ENCODE measurements at regions not wholly inside any gene's neighbourhood (a gene's known extent, or its start where the extent isn't known, plus 50 kb on each side); places are given as distances from the start of the nearest gene placed in this dataset.

DNA sequence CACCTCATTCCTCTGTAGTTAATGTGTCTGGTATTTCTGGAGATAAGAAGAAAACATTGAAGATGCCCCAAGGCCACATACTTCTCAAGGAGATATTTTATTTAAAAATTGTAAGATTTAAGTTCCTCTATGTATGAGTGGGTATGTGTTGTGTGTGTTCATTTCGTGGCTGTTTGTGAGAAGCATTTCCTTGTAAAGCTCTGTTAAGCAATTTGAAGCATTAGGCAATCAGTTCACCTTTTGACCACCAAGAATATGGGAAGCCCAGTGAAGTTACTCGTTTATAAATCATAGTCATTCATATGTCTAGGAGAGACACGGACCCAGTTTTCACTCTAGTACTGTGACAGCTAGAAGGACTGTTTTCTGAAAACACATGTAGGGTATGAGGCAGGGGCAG, 717.6 kb upstream of the MAP3K7 start:
- no peak for TF ChIP-seq JUND (IDR thresholded peaks at IDR 0.05; ENCODE audit: low read length)
- TF ChIP-seq, protein P1, sequence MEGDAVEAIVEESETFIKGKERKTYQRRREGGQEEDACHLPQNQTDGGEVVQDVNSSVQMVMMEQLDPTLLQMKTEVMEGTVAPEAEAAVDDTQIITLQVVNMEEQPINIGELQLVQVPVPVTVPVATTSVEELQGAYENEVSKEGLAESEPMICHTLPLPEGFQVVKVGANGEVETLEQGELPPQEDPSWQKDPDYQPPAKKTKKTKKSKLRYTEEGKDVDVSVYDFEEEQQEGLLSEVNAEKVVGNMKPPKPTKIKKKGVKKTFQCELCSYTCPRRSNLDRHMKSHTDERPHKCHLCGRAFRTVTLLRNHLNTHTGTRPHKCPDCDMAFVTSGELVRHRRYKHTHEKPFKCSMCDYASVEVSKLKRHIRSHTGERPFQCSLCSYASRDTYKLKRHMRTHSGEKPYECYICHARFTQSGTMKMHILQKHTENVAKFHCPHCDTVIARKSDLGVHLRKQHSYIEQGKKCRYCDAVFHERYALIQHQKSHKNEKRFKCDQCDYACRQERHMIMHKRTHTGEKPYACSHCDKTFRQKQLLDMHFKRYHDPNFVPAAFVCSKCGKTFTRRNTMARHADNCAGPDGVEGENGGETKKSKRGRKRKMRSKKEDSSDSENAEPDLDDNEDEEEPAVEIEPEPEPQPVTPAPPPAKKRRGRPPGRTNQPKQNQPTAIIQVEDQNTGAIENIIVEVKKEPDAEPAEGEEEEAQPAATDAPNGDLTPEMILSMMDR (IDR thresholded peaks at IDR 0.05; ENCODE audit: control extremely low read depth in 1 of 3, insufficient read depth in 1 of 3, low read depth in 1 of 3, low read length in 3 of 3) = no peak
- no peak for TF ChIP-seq TBP (IDR thresholded peaks at IDR 0.05; ENCODE audit: low read depth, low read length)
- TF ChIP-seq POLR2A (IDR thresholded peaks at IDR 0.05; ENCODE audit: control extremely low read depth in 1 of 2, low read depth in 2 of 2, low read length in 2 of 2) = no peak
- TF ChIP-seq SRF (IDR thresholded peaks at IDR 0.05; ENCODE audit: low read depth, low read length) = no peak
- TF ChIP-seq FOSL1 (IDR thresholded peaks at IDR 0.05; ENCODE audit: insufficient read depth, low read depth, low read length) = no peak
- no peak for TF ChIP-seq EP300 (IDR thresholded peaks at IDR 0.05; ENCODE audit: borderline replicate concordance in 1 of 2, low read depth in 2 of 2, low read length in 2 of 2)
- TF ChIP-seq EGR1 (IDR thresholded peaks at IDR 0.05; ENCODE audit: borderline replicate concordance, low read depth, low read length) = no peak
- no peak for TF ChIP-seq BCL11A (IDR thresholded peaks at IDR 0.05; ENCODE audit: low read depth in 2 of 2, low read length in 2 of 2)

All from H1 (cell line).